Naive thymus-derived CD4-positive, alpha-beta T cell (primary cell): ENCODE measurements at regions not wholly inside any gene's neighbourhood (a gene's known extent, or its start where the extent isn't known, plus 50 kb on each side); places are given as distances from the start of the nearest gene placed in this dataset.
A peak's percentile ranks its signal among the peaks of the same experiment; 100 is the strongest.

ENCODE experiments used
- ATAC-seq: fragments of 150-1000 bp; cut with Tn5 transposase; 2 replicates; pipeline ENCODE4 v1.10.0; 2021; ENCODE audit warnings: mild to moderate bottlenecking, moderate library complexity
- CTCF ChIA-PET: fragments of 350-600 bp; sonication (Branson Sonifier 250); formaldehyde crosslinking; loops from one replicate; lab custom pipeline; 2021; ENCODE audit warnings: antibody characterized with exemption; lab: Charles Lee
- POLR2A ChIA-PET: fragments of 350-600 bp; sonication (Branson Sonifier 250); formaldehyde crosslinking; loops from one replicate; lab custom pipeline; 2021; ENCODE audit warnings: antibody characterized with exemption, inconsistent platforms; lab: Charles Lee
- DNase-seq, 9 donors: peaks; one replicate each; pipeline versions ENCODE4 v3.0.0 to v3.0.0-alpha.2; 2020 to 2022; ENCODE audit warnings: mixed read lengths in 1 of 9
- H3K27ac ChIP-seq: one replicate; pipeline ENCODE4 v1.7.0; 2013; ENCODE audit warnings: mild to moderate bottlenecking, low read depth, low read length, moderate library complexity
- H3K27me3 ChIP-seq, 2 donors: one replicate each; pipeline ENCODE4 v1.7.0; 2013; ENCODE audit warnings: low read length in 2 of 2, mild to moderate bottlenecking in 2 of 2, moderate library complexity in 2 of 2; ENCODE audit not compliant: control insufficient read depth in 2 of 2, insufficient read depth in 2 of 2
- H3K36me3 ChIP-seq, 3 experiments: 1 replicate in 2 of 3; 2 replicates in 1 of 3; pipeline ENCODE4 v1.7.0; 2013; ENCODE audit warnings: low read length in 3 of 3, mild to moderate bottlenecking in 3 of 3, moderate library complexity in 1 of 3; ENCODE audit not compliant: insufficient read depth in 3 of 3, control insufficient read depth in 2 of 3
- H3K4me1 ChIP-seq, 2 donors: one replicate each; pipeline ENCODE4 v1.7.0; 2013; ENCODE audit warnings: low read length in 2 of 2, mild to moderate bottlenecking in 2 of 2, moderate library complexity in 1 of 2; ENCODE audit not compliant: control insufficient read depth in 2 of 2, insufficient read depth in 2 of 2
- H3K4me3 ChIP-seq: 2 replicates; pipeline ENCODE4 v1.7.0; 2013; ENCODE audit warnings: mild to moderate bottlenecking, low read length
- H3K9me3 ChIP-seq, 3 experiments: 1 replicate in 2 of 3; 2 replicates in 1 of 3; pipeline ENCODE4 v1.7.0; 2013; ENCODE audit warnings: low read length in 3 of 3; ENCODE audit not compliant: control insufficient read depth in 2 of 3
- H3K27ac Mint-ChIP-seq, 9 donors: one replicate each; pipeline ENCODE4 v1.8.0; 2020 to 2022; ENCODE audit warnings: mixed read lengths in 9 of 9, mild to moderate bottlenecking in 8 of 9, moderate library complexity in 5 of 9, inconsistent platforms in 2 of 9
- H3K27me3 Mint-ChIP-seq, 5 donors: one replicate each; pipeline ENCODE4 v1.8.0; 2021 to 2022; ENCODE audit warnings: mixed read lengths in 5 of 5, mild to moderate bottlenecking in 1 of 5
- H3K36me3 Mint-ChIP-seq, 5 donors: one replicate each; pipeline ENCODE4 v1.8.0; 2020 to 2022; ENCODE audit warnings: mixed read lengths in 5 of 5, mild to moderate bottlenecking in 3 of 5, inconsistent platforms in 1 of 5
- H3K4me1 Mint-ChIP-seq, 7 donors: one replicate each; pipeline ENCODE4 v1.8.0; 2020 to 2022; ENCODE audit warnings: mixed read lengths in 7 of 7, mild to moderate bottlenecking in 3 of 7, inconsistent platforms in 1 of 7
- H3K4me3 Mint-ChIP-seq, 10 donors: one replicate each; pipeline ENCODE4 v1.8.0; 2020 to 2022; ENCODE audit warnings: mild to moderate bottlenecking in 10 of 10, mixed read lengths in 10 of 10, moderate library complexity in 6 of 10, inconsistent platforms in 2 of 10
- H3K9me3 Mint-ChIP-seq, 11 donors: one replicate each; pipeline ENCODE4 v1.8.0; 2020 to 2022; ENCODE audit warnings: mixed read lengths in 11 of 11, mild to moderate bottlenecking in 4 of 11, inconsistent platforms in 1 of 11, moderate library complexity in 1 of 11
- intact Hi-C, 2 donors: fragments of 100-400 bp; cut with micrococcal nuclease; formaldehyde crosslinking; loops; one replicate each; pipeline ENCODE4 v1.15.1; 2023

DNA sequence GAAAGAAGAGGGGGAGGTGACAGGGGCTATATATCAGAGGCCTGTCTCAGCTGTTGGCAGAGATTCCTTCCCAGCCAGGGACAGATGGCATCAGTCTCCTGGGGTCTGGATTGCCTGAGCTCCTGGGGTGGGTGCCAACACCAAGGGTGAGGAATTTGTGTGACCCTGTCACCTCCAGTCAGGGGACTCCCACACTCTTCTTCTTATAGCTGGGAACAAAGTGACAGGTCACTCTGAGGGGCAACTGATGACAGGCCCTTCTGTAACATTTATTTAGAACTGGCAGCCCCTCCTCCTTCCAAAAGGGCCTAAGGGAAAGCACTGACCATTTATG, 53.7 kb upstream of the DUSP5 start:
- ChIA-PET POLR2A (no interaction called here), CTCF (no interaction called here)
- no peak overlapping the region for H3K4me3 ChIP-seq
- Mint-ChIP-seq H3K4me3 (no peak overlapping the region), H3K27me3 (peaks cover 0 to 8% (median 0%) of the 10 kb centered on the region in 5 donors), H3K4me1 (peaks cover 0 to 17% (median 5%) of the 10 kb centered on the region in 7 donors), H3K27ac (no peak overlapping the region), H3K36me3 (peaks cover 0 to 2% (median 0%) of the 10 kb centered on the region in 5 donors), H3K9me3 (peaks cover 0 to 4% (median 0%) of the 10 kb centered on the region in 11 donors)
- no peaks in the 10 kb centered on the region for H3K27me3 ChIP-seq
- H3K36me3 ChIP-seq, result no peaks in the 10 kb centered on the region
- intact Hi-C loops, result no loop called here
- no peak overlapping the region for H3K27ac ChIP-seq
- H3K4me1 ChIP-seq, result peaks cover 0 to 4% of the 10 kb centered on the region in 2 donors
- no peak for DNase-seq
- H3K9me3 ChIP-seq, result no peaks in the 10 kb centered on the region
- no peak for ATAC-seq

DNA sequence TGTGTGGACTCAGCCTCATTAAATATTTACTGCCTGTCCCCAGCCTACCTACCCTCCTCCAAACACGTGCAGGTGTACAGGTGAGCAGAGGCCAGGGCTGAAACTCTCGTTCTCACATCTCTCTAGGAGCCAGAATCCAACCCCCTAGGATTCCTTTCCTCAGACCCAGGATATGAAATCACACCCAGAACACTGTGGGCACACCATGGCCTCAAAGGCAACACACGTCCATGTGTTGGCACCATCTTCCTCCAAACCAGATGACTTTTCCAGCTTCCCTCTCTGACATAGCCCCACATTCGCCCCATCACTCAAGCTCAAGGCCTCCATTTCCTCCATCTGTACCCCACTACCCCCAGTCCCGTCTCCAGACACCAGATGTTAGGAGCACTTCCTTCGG, 51.8 kb upstream of the DUSP5 start:
- no peak overlapping the region for H3K27ac Mint-ChIP-seq
- Histone ChIP-seq H3K4me3 (no peak overlapping the region), H3K9me3 (no peaks in the 10 kb centered on the region), H3K4me1 (peaks cover 0 to 4% of the 10 kb centered on the region in 2 donors), H3K27ac (no peak overlapping the region), H3K27me3 (no peaks in the 10 kb centered on the region), H3K36me3 (no peaks in the 10 kb centered on the region)
- intact Hi-C loops, result no loop called here
- peaks cover 0 to 5% (median 0%) of the 10 kb centered on the region in 11 donors for H3K9me3 Mint-ChIP-seq
- CTCF ChIA-PET, result no interaction called here
- peaks cover 0 to 19% (median 5%) of the 10 kb centered on the region in 7 donors for H3K4me1 Mint-ChIP-seq
- H3K36me3 Mint-ChIP-seq, result peaks cover 0 to 4% (median 0%) of the 10 kb centered on the region in 5 donors
- H3K4me3 Mint-ChIP-seq, result no peak overlapping the region
- POLR2A ChIA-PET, result no interaction called here
- DNase-seq, result no peak
- peaks cover 0 to 19% (median 0%) of the 10 kb centered on the region in 5 donors for H3K27me3 Mint-ChIP-seq
- ATAC-seq, result no peak

DNA sequence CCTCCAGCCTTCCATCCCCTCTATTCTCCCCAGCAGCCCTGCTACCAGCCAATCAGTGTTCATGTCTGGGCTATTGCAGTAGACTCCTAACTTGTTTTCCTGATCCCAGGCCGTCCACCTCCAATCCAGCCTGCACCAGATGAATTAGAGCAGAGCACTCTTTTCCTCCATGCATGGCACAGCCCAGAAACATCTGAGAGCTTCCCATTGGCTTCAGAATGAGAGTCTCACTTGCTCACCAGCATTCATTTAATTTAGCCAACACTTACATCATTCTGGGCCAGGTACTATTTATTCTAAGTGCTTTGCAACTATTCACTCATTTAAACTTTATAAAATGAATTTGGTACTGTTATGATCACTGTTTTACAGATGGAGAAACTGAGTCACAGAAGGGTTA, 51.4 kb upstream of the DUSP5 start:
- Histone ChIP-seq H3K9me3 (no peaks in the 10 kb centered on the region), H3K36me3 (no peaks in the 10 kb centered on the region), H3K4me3 (no peak overlapping the region), H3K4me1 (peaks cover 0 to 4% of the 10 kb centered on the region in 2 donors), H3K27me3 (no peaks in the 10 kb centered on the region), H3K27ac (no peak overlapping the region)
- H3K27me3 Mint-ChIP-seq, result peaks cover 0 to 20% (median 0%) of the 10 kb centered on the region in 5 donors
- H3K9me3 Mint-ChIP-seq, result peaks cover 0 to 5% (median 0%) of the 10 kb centered on the region in 11 donors
- peaks cover 0 to 4% (median 0%) of the 10 kb centered on the region in 5 donors for H3K36me3 Mint-ChIP-seq
- intact Hi-C loops, result no loop called here
- no peak overlapping the region for H3K4me3 Mint-ChIP-seq
- no peak for ATAC-seq
- H3K4me1 Mint-ChIP-seq, result peaks cover 0 to 19% (median 5%) of the 10 kb centered on the region in 7 donors
- ChIA-PET CTCF (no interaction called here), POLR2A (no interaction called here)
- no peak for DNase-seq
- no peak overlapping the region for H3K27ac Mint-ChIP-seq

DNA sequence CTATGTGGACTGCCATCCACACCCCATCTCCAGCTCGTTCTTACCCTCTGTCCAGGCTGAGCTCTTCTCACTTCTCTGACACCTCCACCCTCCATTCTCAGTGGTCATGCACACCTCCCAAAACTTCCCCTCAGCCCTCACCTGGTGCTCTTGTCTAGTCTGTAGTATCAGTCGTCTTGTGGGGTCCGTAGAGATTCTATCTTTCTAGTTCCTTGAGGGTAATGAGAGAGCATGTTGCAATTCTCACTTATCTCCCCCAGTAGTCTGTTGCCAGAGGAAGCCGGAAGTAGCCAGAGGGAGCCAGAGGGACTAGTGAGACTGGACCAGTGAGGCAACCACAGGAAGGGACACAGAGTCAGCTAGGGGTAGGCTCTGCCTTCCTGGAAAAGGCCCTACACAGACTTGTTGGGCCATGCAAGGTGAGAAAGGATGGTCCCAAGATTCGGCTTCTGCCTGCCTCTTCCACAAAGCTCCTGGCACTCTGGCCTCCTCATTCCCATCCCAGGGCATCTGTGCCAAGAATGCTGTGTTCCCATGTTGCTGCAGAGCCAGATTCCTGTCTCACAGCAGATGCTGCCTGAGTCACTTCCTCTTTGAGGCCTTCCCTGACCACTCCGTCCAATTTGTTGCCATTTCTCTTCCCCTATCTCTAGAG, 50.6 kb upstream of the DUSP5 start:
- peak in 1 of 9 donors; percentile 16 for DNase-seq
- H3K27me3 Mint-ChIP-seq, result peaks cover 0 to 27% (median 0%) of the 10 kb centered on the region in 5 donors
- peak; percentile 73 for ATAC-seq
- no peak overlapping the region for H3K4me3 ChIP-seq
- no peaks in the 10 kb centered on the region for H3K4me1 ChIP-seq
- H3K4me3 Mint-ChIP-seq, result no peak overlapping the region
- no peaks in the 10 kb centered on the region for H3K27me3 ChIP-seq
- intact Hi-C loops, result no loop called here
- H3K36me3 ChIP-seq, result no peaks in the 10 kb centered on the region
- H3K27ac Mint-ChIP-seq, result no peak overlapping the region
- H3K4me1 Mint-ChIP-seq, result peaks cover 0 to 13% (median 1%) of the 10 kb centered on the region in 7 donors
- no peaks in the 10 kb centered on the region for H3K9me3 ChIP-seq
- POLR2A ChIA-PET, result no interaction called here
- H3K36me3 Mint-ChIP-seq, result peaks cover 0 to 4% (median 0%) of the 10 kb centered on the region in 5 donors
- CTCF ChIA-PET, result no interaction called here
- no peak overlapping the region for H3K27ac ChIP-seq
- H3K9me3 Mint-ChIP-seq, result peaks cover 0 to 5% (median 0%) of the 10 kb centered on the region in 11 donors

DNA sequence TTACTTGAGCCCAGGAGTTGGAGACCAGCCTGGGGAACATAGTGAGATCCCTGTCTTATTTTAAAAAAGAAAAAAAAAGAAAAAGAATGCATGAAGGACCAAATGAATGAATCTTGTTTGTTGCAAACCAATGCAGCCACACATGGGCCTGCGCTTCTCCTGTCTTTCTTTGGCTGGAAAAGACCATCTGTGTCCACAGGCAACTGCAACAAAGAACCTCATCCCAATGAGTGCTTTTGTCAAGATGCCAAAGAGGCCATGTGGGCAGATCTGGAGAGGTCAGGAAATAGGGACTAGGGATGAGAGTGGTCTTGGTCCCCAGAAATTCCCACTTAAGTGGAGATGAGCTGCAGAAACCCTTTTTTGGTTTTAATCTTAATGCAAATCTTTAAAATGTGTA, 49.8 kb upstream of the DUSP5 start:
- Histone ChIP-seq H3K27ac (no peak overlapping the region), H3K4me3 (no peak overlapping the region), H3K36me3 (no peaks in the 10 kb centered on the region), H3K4me1 (no peaks in the 10 kb centered on the region), H3K27me3 (no peaks in the 10 kb centered on the region), H3K9me3 (no peaks in the 10 kb centered on the region)
- ChIA-PET POLR2A (interaction anchor here (0.5 to 0.6 kb wide), 2 partner anchors 419 to 553 kb away, joined by 3 to 4 read pairs; no protein-coding TSS in a partner anchor), CTCF (no interaction called here)
- Mint-ChIP-seq H3K9me3 (peaks cover 0 to 5% (median 0%) of the 10 kb centered on the region in 11 donors), H3K36me3 (peaks cover 0 to 4% (median 0%) of the 10 kb centered on the region in 5 donors), H3K27me3 (peaks cover 0 to 33% (median 0%) of the 10 kb centered on the region in 5 donors), H3K27ac (no peak overlapping the region), H3K4me1 (peaks cover 0 to 10% (median 0%) of the 10 kb centered on the region in 7 donors), H3K4me3 (no peak overlapping the region)
- DNase-seq, result no peak
- intact Hi-C loops, result no loop called here
- no peak for ATAC-seq
